SK-N-MC (cell line): ENCODE measurements at regions not wholly inside any gene's neighbourhood (a gene's known extent, or its start where the extent isn't known, plus 50 kb on each side); places are given as distances from the start of the nearest gene placed in this dataset.

Experiments used
- EZH2 ChIP-seq: fragments of 200-600 bp; sonication (generic); IDR thresholded peaks from one replicate; pipeline ENCODE4 v1.6.1; 2017; ENCODE audit warnings: antibody characterized with exemption
- FOXP2 ChIP-seq: optimal IDR thresholded peaks from 2 replicates; pipeline ENCODE3; 2011; ENCODE audit warnings: mild to moderate bottlenecking, moderate library complexity; ENCODE audit not compliant: insufficient read depth; ENCODE audit errors: extremely low read length, control extremely low read depth
- POLR2AphosphoS5 ChIP-seq: IDR thresholded peaks from 2 replicates; pipeline ENCODE4 v1.6.1; 2012; ENCODE audit warnings: mild to moderate bottlenecking, low read depth, low read length, borderline replicate concordance

DNA sequence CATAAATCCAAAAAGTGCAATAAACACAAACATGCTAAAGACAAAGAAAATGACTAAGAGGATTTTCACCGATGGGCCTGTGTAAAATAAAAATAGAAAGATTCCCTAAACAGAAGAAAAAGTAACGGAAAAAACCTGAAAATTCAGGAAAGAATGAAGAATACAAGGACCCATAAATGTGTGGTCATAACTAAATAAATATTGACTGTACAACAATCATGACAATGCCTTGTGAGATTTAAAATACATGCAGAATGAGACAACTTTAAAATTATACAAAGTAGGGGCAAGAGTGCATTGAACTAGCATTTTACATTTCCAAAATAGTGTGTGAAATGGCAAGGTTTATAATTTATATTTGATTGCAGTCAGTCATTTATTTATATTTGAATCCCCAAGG lies 409.1 kb upstream of the ANKRD30A start:
- TF ChIP-seq EZH2, result no peak
- no peak for TF ChIP-seq FOXP2
- no peak for TF ChIP-seq POLR2AphosphoS5
